CD1c-positive myeloid dendritic cell (primary cell): ENCODE measurements at regions not wholly inside any gene's neighbourhood (a gene's known extent, or its start where the extent isn't known, plus 50 kb on each side); places are given as distances from the start of the nearest gene placed in this dataset.
"Not testable (repeated sequence)": the region's sequence is repeated elsewhere in the genome, so short reads cannot be mapped to it uniquely, and the experiment has no call there.

Experiments used
- DNase-seq: peaks from one replicate; pipeline ENCODE4 v3.0.0-alpha.2; 2016; ENCODE audit errors: extremely low spot score

- no peak for DNase-seq
Measured at GRCh38 chr10:44278837-44279324, 106.0 kb downstream of the CXCL12 start.

DNA sequence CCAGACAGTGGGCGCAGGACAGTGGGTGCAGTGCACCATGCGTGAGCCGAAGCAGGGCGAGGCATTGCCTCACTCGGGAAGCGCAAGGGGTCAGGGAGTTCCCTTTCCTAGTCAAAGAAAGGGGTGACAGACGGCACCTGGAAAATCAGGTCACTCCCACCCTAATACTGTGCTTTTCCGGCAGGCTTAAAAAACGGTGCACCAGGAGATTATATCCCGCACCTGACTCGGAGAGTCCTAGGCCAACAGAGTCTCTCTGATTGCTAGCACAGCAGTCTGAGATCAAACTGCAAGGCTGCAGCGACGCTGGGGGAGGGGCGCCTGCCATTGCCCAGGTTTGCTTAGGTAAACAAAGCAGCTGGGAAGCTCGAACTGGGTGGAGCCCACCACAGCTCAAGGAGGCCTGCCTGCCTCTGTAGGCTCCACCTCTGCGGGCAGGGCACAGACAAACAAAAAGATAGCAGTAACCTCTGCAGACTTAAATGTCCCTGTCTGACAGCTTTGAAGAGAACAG lies 116.4 kb downstream of the CXCL12 start:
- not testable (repeated sequence) for DNase-seq

GRCh38 chr10:44267007-44267406 lies 117.9 kb downstream of the CXCL12 start:
- DNase-seq, result no peak

DNA sequence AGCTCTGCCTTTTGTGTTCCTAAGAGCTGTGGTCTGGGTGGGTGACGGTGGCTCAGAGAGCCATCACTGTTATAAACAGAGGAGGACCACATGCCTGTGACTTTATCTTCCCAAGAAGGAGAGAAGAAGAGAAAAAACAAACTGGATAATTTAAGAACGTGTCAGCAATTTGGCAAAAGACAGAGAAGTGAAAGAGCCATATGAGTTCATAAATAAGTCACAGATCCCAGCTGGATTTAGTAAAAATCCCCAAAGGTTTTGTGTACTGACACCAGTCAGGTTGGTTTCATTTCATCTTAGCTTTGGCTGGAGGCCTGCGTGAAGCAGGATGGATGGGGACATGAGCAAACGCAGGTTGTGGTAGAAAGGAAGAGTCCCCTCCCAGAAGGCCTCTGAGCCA lies 120.7 kb downstream of the CXCL12 start:
- no peak for DNase-seq

DNA sequence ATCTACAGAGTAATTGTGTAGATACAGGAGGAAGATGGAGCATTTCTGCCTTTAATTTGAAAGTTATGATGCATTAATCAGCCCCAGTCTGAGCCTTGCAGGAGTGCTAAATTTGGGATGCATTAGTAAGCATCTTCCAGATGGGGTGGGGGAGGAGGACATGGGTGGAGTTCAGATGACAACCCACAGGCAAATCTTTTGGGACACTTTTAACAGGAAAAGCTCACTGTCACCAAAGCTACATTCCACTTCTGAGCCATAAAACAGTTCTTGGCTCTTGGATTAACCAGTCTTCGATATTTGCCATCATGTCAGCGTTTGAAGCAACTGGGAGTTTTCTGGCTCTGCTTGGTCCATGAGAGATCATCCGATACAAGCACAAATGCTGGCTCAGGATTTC lies 121.1 kb downstream of the CXCL12 start:
- DNase-seq, result no peak

- DNase-seq, result no peak
Measured at GRCh38 chr10:44262551-44263251, 122.2 kb downstream of the CXCL12 start.

DNA sequence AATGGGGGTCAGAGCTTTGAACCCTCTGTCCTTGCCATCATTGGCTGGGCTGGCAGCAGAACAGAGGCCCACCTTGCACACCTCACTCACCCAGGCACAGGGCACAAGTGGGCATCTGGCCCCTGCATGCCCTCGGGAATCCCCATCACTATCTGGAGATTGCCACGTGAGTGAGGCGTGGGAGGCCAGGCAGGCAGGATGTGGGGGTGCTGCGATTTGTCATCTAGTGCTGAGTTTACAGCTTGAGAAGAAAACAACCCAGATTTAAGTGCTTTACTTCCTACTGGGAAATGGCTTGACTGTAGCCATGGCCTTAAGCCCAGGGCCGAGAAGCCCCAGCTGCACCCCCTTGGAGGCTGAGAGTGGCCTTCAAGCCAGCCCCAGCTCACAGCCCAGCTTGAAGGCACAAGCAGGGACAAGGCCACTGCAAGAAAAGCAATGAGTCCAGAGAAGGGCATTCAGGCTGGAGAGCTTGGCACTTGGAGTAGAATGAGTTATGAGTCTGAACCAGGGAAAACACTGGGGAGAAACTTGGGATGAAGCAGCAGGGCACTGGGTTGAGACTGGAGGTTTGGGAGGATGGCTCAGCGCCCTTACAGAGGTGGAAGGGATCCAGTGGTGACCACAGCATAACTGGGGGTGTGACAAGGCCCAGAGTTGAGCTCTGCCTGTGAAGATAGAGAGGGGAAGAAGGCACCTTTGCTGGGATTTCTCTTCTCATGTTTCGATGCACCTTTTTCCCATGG lies 123.0 kb downstream of the CXCL12 start:
- DNase-seq, result no peak

DNA sequence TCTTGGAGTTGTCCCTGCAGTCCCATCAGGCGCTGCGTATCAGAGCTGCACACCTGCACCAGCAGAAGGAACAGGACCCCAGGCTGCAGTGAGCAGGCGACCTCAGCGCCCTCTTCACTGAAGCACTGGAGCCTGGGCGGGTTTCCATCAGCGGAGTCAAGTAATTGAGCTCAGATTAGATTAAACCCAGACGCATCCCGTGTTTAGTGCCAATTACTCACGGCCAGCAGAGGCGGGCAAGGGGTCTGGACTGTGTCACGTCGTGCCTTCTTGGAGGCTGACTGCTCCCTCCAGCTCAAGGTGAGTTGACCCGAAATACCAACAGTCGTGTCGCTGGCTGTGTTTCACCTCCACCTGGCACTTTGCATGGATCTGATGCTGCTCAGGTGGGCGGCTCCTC lies 123.6 kb downstream of the CXCL12 start:
- DNase-seq, result no peak

DNA sequence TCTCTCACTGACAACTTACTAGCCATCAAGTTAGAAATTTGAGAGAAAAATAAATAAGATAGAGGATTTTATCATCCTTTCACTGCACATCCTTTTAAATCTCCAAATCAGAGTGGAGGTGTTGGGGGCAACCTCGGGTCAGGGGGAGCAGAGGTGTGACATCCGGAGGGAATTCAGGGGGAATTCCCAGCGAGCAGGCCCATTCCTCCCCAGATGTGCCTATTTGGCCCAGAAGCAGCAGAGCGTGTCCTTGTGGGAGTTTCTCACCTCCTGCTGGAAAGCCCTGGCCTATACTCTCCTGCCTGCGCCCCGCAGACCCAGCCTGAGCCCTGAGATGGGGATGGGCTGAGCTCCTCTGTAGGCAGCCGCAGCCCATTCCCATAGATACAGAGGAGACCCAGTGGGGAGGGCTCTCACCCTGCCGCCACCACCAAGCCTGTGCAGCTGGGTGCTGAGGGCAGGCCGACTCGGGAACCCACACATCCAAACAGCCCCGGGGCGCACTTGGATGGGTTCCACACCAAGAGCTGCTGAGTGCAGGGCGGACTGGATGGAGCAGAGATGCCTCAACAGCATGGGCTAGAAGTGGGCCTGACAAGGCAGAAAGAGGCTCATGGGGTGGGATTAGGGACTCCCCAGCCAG lies 124.5 kb downstream of the CXCL12 start:
- no peak for DNase-seq

GRCh38 chr10:44259090-44259874 lies 125.6 kb downstream of the CXCL12 start:
- no peak for DNase-seq

DNA sequence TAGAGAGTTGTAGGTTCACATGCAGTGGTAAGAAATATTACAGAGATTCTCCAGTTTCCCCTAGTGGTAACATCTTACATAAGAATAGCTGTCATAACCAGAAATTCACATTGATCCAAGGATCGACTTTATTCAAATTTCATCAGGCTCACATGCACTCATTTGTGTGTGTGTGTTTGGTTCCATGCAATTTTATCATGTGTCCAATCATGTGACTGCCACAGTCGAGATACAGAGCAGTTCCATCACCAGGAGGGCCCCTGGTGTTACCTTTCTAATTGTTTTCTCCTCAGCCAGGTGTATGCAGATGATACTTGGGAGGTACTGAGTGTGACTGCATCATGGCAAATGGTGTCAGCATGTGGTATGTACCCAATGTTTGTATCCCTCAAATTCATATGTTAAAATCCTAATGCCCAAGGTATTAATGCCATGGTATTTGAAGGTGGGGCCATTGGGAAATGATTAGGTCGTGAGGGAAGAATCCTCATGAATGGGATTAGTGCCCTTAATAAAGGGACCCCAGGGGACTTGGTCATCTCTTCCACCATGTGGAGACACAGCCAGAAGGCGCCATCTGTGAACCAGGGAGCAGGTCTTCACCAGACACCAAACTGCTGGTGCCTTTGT lies 126.3 kb downstream of the CXCL12 start:
- DNase-seq, result no peak

DNA sequence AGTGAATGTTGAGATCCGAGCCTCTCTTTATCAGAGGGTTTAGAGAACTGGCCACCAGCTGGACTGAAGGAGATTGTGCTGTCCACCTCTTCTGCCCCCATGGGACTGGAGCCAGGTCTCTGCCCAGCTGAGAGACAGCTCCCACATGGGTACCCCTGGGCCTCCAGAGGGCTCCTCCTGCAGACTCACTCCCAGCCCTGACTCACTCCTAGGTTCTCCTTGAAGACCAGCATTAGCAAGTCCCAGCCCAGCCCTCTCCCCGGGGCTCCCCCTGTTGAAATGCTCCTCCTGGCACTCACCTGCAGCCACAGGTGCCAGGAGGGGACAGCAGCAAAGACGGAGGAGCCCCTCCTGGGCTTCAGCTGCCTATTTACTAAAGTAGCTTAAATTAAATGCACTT lies 126.9 kb downstream of the CXCL12 start:
- no peak for DNase-seq

GRCh38 chr10:44253769-44254462 lies 131.0 kb downstream of the CXCL12 start:
- DNase-seq, result no peak

- DNase-seq, result not testable (repeated sequence)
Measured at GRCh38 chr10:44252631-44253030, 132.3 kb downstream of the CXCL12 start.

DNA sequence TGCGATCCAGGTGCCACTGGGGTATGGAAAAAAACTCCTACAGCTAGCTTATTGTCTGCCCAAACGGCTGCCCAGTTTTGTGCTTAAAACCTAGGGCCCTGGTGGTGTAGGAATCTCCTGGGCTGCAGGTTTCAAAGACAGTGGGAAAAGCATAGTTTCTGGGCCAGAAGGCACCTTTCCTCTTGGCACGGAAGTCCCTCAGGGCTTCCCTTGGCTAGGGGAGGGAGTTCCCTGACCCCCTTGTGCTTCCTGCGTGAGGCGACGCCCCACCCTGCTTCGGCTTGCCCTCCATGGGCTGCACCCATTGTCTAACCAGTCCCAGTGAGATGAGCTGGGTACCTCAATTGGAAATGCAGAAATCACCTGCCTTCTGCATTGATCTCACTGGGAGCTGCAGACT lies 135.0 kb downstream of the CXCL12 start:
- not testable (repeated sequence) for DNase-seq

GRCh38 chr10:44249490-44249889 lies 135.4 kb downstream of the CXCL12 start:
- DNase-seq, result no peak

DNA sequence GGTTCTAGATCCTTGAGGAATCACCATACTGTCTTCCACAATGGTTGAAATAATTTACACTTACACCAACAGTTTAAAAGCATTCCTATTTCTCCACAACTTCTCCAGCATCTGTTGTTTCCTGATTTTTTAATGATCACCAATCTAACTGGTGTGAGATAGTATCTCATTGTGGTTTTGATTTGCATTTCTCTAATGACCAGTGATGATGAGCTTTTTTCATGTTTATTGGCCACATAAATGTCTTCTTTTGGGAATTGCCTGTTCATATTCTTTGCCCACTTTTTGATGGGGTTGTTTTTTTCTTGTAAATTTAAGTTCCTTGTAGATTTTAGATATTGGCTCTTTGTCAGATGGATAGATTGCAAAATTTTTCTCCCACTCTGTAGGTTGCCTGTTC lies 138.2 kb downstream of the CXCL12 start:
- not testable (repeated sequence) for DNase-seq

DNA sequence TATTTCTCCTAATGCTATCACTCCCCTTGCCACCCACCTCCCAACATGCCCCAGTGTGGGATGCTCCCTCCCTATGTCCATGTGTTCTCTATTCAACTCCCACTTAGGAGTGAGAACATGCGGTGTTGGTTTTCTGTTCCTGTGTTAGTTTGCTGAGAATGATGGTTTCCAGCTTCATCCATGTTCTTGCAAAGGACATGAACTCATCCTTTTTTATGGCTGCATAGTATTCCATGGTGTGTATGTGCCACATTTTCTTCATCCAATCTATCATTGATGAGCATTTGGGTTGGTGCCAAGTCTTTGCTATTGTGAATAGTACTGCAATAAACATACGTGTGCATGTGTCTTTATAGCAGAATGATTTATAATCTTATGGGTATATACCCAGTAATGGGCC lies 138.6 kb downstream of the CXCL12 start:
- DNase-seq, result not testable (repeated sequence)

GRCh38 chr10:44245601-44245938 lies 139.3 kb downstream of the CXCL12 start:
- DNase-seq, result no peak

DNA sequence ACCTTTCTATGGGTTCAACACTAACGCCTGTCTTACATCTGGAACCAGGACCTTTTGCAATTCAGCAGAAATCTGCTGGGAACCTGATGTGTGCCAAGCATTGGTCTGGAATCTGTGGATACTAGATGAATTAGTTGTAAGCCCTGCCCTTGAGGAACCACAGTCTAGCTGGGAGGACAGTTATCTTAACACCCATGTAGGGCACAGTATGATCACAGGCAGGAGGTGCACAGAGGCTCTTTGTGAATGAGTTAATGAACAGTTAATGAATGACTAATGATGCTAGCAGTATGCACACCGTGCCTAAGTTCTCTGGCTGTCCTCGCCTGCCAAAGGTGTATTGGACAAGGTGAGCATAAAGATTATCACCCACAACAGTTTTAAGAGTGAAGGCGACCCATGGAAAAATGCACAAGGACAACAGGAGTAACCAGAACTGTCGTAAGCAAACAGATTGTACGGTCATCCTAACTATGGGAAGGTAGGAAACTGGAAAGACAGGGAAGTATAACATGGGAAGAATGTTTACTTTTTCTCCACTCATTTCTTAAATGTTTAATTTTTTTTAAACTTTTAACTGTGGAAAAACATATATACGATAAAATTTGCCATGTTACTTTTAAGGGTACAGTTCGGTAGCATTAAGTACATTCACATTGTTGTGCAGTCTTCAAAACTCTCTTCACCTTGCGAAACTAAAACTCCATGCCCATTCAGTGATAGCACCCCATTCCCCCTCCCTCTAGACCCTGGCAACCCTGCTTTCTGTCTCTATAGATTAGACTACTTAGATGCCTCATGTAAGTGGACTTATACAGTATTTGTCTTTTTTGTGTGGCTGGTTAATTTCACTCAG lies 139.9 kb downstream of the CXCL12 start:
- no peak for DNase-seq
